ENCODE measurements at regions not wholly inside any gene's neighbourhood (a gene's known extent, or its start where the extent isn't known, plus 50 kb on each side); places are given as distances from the start of the nearest gene placed in this dataset.

DNA sequence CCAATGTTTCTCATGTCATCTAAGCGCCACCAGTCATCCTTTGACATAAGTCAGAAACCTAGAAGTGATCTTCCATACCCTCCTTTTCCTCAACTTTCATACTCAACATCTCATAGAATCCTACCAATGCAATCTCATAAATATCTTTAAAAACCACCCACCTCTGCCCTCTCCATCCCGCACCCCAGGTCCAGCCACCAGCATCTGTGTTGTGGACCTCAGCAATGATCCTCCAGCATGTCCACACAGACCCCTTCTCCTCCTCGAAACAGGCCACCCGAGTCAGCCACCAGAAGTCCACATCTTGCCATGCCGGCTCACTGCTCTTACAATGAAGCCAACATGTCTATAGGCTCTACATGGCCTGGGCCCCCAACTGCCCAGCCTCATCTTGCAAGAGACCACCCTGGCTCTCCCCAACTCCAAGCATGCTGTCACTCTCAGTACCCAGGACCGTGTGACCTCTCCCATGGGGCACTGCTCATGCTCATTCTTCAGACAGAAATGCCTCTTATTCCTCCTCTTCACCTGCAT, 636.7 kb upstream of the ID2 start:
- in situ Hi-C loops (cut with MboI; ENCODE audit: low sequenced_read_pairs) = no loop called here

DNA sequence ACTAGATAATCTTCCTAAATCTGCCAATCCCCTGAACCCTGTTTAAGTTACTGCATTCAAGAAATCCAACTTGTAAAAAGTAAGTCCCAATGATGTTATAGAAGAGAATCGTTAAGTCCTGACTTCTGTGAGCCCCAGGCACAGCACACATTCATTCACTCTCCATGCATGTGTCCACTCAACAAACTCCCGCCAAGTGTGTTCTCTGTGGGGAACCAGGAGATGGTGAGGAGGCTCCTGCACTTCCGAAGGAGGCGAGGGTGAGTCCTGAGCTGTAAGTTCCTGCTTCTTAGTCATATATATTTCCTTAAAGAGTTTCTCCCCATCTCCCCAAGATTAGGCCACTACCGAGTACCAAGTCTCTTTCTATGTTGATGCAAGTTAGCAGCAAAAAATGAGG, 635.0 kb upstream of the ID2 start:
- in situ Hi-C loops (cut with MboI; ENCODE audit: low sequenced_read_pairs) = no loop called here

GRCh38 chr2:8049176-8049575, 632.7 kb upstream of the ID2 start:
- in situ Hi-C loops (cut with MboI; ENCODE audit: low sequenced_read_pairs) = no loop called here

DNA sequence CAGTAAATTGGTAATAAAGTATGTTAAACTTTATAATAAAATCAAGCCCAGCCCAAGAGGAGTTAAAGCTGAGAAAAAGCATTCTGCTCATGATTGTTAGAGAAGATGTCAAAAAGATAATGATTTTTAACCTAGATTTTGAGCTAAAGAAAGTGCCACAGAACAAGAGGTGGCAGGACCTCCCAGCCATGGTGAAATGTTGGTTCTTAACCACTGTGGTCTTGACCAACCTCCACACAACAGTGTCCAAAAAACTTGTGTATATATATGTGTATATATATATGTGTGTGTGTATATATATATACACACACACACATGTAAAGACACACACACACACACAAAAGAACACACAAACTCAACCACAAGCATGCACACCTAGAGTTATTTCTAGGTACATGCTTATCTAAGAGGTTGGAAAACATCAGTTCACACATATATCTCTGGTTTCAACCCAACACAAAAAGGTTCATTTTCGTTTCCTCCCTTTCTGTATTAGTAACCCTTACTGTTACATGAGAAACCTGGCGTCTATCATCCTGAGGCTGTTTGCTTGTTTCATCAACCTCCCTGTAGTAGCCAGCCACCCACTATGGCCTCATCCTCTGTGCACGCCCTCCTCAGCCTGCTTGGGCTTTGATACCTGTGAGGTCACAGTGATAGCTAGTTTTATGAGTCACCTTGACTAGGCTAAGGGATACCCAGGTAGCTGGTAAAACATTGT, 631.8 kb upstream of the ID2 start:
- in situ Hi-C loops (cut with MboI; ENCODE audit: low sequenced_read_pairs) = no loop called here

- in situ Hi-C loops (cut with MboI; ENCODE audit: low sequenced_read_pairs) = no loop called here
Measured at GRCh38 chr2:8053216-8053615, 628.6 kb upstream of the ID2 start.

DNA sequence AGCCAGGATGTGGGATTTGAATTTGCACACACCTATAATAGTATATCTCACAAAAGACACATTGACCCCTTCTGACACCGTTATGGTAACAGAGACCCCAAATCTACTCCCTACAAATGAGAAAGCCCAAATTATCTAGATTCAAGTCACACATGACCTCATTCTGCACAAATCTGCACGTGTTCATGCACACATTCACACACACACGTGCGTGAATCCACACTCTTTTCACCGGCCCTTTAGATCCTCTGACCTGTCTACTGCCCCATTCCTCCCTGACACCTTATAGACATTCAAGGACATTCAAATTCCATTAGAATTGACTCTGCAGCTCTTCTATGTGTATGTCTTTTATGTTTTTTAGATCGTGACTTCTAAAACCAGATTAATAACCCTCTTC, 627.8 kb upstream of the ID2 start:
- in situ Hi-C loops (cut with MboI; ENCODE audit: low sequenced_read_pairs) = no loop called here

DNA sequence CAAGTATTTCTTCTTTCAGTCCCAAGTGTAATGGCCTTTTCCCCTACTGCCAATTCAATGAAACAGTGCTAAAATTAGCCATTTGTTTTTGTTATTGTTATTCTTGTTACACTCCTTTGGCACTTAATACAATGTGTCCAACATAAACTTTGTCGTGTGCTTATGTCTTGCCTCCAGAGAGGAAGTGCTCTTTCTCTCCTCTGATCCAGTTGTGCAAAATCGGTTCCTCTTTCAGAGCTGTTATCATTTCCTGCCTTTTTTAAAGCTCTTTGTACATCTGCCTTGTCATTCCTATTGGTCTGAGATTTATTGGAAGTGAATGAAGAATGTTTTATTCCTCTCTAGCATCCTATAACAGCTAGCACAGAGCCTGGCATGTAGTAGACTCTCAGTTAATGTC, 623.2 kb upstream of the ID2 start:
- in situ Hi-C loops (cut with MboI; ENCODE audit: low sequenced_read_pairs) = no loop called here

GRCh38 chr2:8059255-8059654, 622.6 kb upstream of the ID2 start:
- in situ Hi-C loops (cut with MboI; ENCODE audit: low sequenced_read_pairs) = no loop called here

GRCh38 chr2:8059794-8060193, 622.1 kb upstream of the ID2 start:
- in situ Hi-C loops (cut with MboI; ENCODE audit: low sequenced_read_pairs) = no loop called here

DNA sequence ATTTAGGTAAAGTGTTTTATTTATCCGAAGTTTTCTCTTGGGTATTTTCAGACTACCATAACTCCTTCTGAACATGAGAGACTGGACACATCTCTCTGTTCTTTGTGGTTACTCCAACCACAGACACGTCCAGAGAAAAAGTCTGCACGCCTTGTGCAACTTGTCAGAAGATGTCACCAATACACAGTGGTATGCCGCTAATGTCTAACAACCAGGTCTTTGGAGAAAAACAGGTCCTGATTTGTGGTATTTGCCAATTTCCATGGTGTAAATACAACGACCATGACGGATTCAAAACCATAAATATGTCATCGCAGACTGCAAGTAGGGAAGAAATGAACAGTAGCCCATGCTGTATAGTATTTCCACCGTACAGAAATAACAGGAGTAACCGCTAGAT, 620.6 kb upstream of the ID2 start:
- in situ Hi-C loops (cut with MboI; ENCODE audit: low sequenced_read_pairs) = no loop called here

GRCh38 chr2:8064603-8065002, 617.3 kb upstream of the ID2 start:
- in situ Hi-C loops (cut with MboI; ENCODE audit: low sequenced_read_pairs) = no loop called here

- in situ Hi-C loops (cut with MboI; ENCODE audit: low sequenced_read_pairs) = no loop called here
Measured at GRCh38 chr2:8065191-8065590, 616.7 kb upstream of the ID2 start.

GRCh38 chr2:8067784-8068336, 614.0 kb upstream of the ID2 start:
- in situ Hi-C loops (cut with MboI; ENCODE audit: low sequenced_read_pairs) = no loop called here

- in situ Hi-C loops (cut with MboI; ENCODE audit: low sequenced_read_pairs) = no loop called here
Measured at GRCh38 chr2:8072907-8073306, 608.9 kb upstream of the ID2 start.

- in situ Hi-C loops (cut with MboI; ENCODE audit: low sequenced_read_pairs) = no loop called here
Measured at GRCh38 chr2:8073916-8074315, 607.9 kb upstream of the ID2 start.

DNA sequence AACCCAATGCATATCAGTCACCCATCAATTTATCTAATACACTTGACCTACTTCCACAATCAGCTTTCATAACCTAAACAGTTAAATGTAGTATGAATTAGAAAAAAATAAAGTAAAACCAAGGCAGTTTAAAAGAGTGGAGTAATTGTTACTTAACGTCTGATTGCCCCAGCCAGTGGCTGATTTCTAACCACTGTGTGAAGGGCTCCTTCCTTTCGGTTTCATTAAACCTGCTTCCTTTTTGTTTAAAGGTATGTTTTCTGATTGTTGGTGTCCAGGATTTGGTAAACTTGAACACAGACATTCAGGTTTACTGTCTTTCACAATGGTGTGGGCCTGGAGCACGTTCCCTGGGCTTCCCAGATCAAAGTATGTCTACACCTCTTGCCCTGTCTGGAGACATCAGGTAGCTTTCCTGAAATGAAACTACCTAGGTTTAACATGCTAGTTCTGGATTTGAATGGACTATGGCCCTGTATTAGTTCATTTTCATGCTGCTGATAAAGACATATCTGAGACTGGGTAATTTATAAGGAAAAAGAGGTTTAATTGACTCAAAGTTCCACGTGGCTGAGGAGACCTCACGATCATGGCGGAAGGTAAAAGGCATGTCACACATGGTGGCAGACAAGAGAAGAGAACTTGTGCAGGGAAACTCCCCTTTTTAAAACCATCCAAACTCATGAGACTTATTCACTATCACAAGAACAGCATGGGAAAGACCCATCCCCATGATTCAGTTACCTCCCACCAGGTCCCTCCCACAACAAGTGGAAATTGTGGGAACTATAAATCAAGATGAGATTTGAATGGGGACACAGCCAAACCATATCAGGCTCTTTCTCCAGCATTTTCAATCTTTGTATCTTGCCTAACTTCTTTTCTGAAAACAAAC, 605.2 kb upstream of the ID2 start:
- in situ Hi-C loops (cut with MboI; ENCODE audit: low sequenced_read_pairs) = no loop called here

- in situ Hi-C loops (cut with MboI; ENCODE audit: low sequenced_read_pairs) = no loop called here
Measured at GRCh38 chr2:8078705-8079104, 603.2 kb upstream of the ID2 start.

GRCh38 chr2:8080063-8080462, 601.8 kb upstream of the ID2 start:
- in situ Hi-C loops (cut with MboI; ENCODE audit: low sequenced_read_pairs) = no loop called here

- in situ Hi-C loops (cut with MboI; ENCODE audit: low sequenced_read_pairs) = no loop called here
Measured at GRCh38 chr2:8081130-8081529, 600.7 kb upstream of the ID2 start.

GRCh38 chr2:8082840-8083239, 599.0 kb upstream of the ID2 start:
- in situ Hi-C loops (cut with MboI; ENCODE audit: low sequenced_read_pairs) = no loop called here

DNA sequence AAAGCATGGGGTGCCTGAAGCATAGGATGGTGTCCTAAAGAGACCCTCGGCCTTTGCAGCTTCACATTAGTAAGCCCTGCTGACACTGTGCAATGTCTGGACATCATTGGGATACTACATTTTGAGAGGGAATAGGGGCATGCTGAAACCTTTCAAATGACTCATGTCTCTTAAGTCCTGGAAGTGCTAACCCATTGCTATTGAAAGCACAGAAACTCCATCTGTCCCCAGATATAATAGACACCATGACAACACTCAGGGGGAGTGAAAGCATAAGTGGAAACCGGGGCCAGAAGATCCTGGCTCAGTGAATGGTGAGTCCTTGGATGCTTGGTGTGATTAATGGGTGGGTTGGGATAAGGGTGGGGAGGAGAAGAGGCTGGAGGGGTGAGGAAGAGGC, 595.5 kb upstream of the ID2 start:
- in situ Hi-C loops (cut with MboI; ENCODE audit: low sequenced_read_pairs) = no loop called here

Data from HL-60/S4 treated with phorbol 12-myristate 13-acetate at 8.2 ng/mL for 4 days and 3 days (cell line).